Breast epithelium (tissue), 4 donors: ENCODE measurements at regions not wholly inside any gene's neighbourhood (a gene's known extent, or its start where the extent isn't known, plus 50 kb on each side); places are given as distances from the start of the nearest gene placed in this dataset.

Source experiments
- DNase-seq, 2 donors: peaks; one replicate each; pipeline ENCODE4 v3.0.0-alpha.2; 2019; ENCODE audit warnings: low spot score in 2 of 2
- H3K27ac ChIP-seq, 2 donors: fragments of 200-600 bp; sonication (generic) in 1 of 2; one replicate each; pipeline ENCODE4 v1.5.1; 2016 to 2019; ENCODE audit warnings: mild to moderate bottlenecking in 1 of 2
- H3K27me3 ChIP-seq, 2 donors: fragments of 200-600 bp; sonication (generic) in 1 of 2; one replicate each; pipeline versions ENCODE4 v1.5.1 to v1.6.0; 2017 to 2019; ENCODE audit warnings: control low read depth in 1 of 2, mild to moderate bottlenecking in 1 of 2
- H3K36me3 ChIP-seq: fragments of 200-600 bp; one replicate; pipeline ENCODE4 v1.5.1; 2019
- H3K4me1 ChIP-seq, 2 donors: fragments of 200-600 bp; sonication (generic); one replicate each; pipeline ENCODE4 v1.5.1; 2016 to 2019; ENCODE audit warnings: control low read depth in 1 of 2
- H3K4me3 ChIP-seq, 3 donors: fragments of 200-600 bp; sonication (generic); 1 replicate in 2 of 3; 2 replicates in 1 of 3; pipeline ENCODE4 v1.5.1; 2016 to 2019; ENCODE audit warnings: mild to moderate bottlenecking in 3 of 3, moderate library complexity in 2 of 3
- H3K9me3 ChIP-seq, 2 donors: fragments of 200-600 bp; sonication (generic) in 1 of 2; one replicate each; pipeline ENCODE4 v1.5.1; 2016 to 2019; ENCODE audit warnings: control low read depth in 1 of 2
- POLR2A ChIP-seq: fragments of 450-650 bp; IDR thresholded peaks from one replicate; pipeline ENCODE4 v1.6.1; 2016; ENCODE audit warnings: antibody characterized with exemption, mild to moderate bottlenecking, moderate library complexity
- POLR2AphosphoS5 ChIP-seq, 3 donors: sonication (generic); formaldehyde crosslinking; IDR thresholded peaks; one replicate each; pipeline ENCODE4 v1.6.1; 2017; ENCODE audit warnings: antibody characterized with exemption in 3 of 3
- intact Hi-C: fragments of 100-400 bp; cut with DNase I; formaldehyde crosslinking; loops from one replicate; pipeline ENCODE4 v1.15.1; 2023; ENCODE audit warnings: low total_unique reads
- TF ChIP-seq, protein P1 (sequence below), 3 donors: fragments of 450-650 bp; IDR thresholded peaks; one replicate each; pipeline ENCODE4 v1.5.1; 2016 to 2017; ENCODE audit warnings: antibody characterized with exemption in 3 of 3, mild to moderate bottlenecking in 3 of 3, moderate library complexity in 3 of 3

DNA sequence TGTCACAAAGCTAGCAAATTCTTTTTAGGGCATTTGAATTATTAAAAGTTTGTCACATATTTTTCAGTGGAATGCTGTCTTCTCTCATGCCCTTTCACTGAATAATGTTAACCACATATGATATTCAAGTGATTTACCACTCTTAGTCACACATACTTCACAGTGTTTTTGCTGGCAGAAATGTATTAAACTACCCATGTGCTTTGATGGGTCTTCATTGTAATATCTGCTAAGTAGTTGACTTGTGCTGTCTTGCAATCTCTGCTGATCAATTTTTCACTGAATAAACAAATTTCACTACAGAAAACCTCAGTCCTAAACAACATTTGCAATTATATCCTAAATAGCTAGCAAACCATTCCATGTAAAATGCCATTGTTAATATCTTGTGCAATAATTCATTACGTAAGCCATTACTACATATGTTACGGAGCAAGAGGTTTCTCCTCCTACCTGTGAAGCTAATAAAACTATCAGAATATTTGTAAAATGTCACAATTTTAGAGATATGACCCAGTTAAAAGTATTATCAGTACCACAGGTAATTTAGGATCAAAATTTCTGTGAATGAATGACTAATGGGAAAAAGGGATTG is 64.6 kb upstream of the LMO3 start:
- no peak for TF ChIP-seq POLR2AphosphoS5 (IDR thresholded peaks at IDR 0.05)
- TF ChIP-seq, protein P1, sequence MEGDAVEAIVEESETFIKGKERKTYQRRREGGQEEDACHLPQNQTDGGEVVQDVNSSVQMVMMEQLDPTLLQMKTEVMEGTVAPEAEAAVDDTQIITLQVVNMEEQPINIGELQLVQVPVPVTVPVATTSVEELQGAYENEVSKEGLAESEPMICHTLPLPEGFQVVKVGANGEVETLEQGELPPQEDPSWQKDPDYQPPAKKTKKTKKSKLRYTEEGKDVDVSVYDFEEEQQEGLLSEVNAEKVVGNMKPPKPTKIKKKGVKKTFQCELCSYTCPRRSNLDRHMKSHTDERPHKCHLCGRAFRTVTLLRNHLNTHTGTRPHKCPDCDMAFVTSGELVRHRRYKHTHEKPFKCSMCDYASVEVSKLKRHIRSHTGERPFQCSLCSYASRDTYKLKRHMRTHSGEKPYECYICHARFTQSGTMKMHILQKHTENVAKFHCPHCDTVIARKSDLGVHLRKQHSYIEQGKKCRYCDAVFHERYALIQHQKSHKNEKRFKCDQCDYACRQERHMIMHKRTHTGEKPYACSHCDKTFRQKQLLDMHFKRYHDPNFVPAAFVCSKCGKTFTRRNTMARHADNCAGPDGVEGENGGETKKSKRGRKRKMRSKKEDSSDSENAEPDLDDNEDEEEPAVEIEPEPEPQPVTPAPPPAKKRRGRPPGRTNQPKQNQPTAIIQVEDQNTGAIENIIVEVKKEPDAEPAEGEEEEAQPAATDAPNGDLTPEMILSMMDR (IDR thresholded peaks at IDR 0.05): no peak
- no peak for TF ChIP-seq POLR2A
- H3K4me1 ChIP-seq: no peaks in the 10 kb centered on the region
- no peaks in the 10 kb centered on the region for H3K9me3 ChIP-seq
- H3K36me3 ChIP-seq: no peaks in the 10 kb centered on the region
- H3K27ac ChIP-seq: no peak overlapping the region
- no peaks in the 10 kb centered on the region for H3K27me3 ChIP-seq
- no peak overlapping the region for H3K4me3 ChIP-seq
- intact Hi-C loops: no loop called here
- DNase-seq: no peak

DNA sequence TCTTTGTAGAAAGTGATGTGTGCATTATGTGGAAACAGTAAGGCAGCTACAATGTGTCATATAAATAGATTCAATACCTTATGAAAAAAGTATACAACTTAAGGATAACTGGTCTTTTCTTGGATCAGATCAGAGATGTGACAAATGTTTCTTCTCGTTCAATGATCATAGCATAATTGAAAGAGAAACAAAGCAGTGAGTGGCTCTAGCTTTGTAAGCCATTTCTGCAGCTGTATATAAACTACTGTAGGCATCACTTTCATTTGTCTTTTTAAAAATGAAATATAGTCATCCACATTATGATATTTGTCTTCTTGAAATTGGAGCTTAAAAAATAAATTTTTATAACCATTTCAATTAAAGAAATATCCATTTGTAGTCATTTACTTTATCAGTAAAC is 63.8 kb upstream of the LMO3 start:
- intact Hi-C loops: no loop called here
- no peaks in the 10 kb centered on the region for H3K27me3 ChIP-seq
- H3K36me3 ChIP-seq: no peaks in the 10 kb centered on the region
- H3K4me1 ChIP-seq: no peaks in the 10 kb centered on the region
- no peaks in the 10 kb centered on the region for H3K9me3 ChIP-seq
- no peak overlapping the region for H3K4me3 ChIP-seq
- no peak overlapping the region for H3K27ac ChIP-seq
- DNase-seq: no peak
- no peak for TF ChIP-seq POLR2A
- TF ChIP-seq POLR2AphosphoS5 (IDR thresholded peaks at IDR 0.05): no peak
- TF ChIP-seq, protein P1 (IDR thresholded peaks at IDR 0.05): no peak

DNA sequence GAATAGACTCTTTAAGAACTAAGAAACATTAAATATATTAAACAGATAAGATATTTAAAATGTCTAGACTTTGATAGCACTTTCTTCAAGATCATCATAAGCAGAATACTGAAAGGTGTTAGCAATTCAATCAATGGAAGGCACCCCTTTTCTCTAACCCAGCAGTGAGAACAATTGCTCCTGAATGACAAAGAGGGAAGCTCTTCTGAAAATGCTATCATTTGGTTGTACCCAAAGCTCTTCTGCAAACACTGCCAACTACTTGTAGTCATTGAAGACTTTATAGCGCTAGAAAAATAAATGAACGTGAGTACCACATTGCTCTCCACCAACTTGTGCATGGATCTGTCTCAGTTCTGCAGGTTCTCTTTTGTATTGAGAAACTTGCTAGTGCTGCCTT is 62.2 kb upstream of the LMO3 start:
- Histone ChIP-seq H3K9me3 (no peaks in the 10 kb centered on the region), H3K4me3 (no peak overlapping the region), H3K4me1 (no peaks in the 10 kb centered on the region), H3K36me3 (no peaks in the 10 kb centered on the region), H3K27ac (no peak overlapping the region), H3K27me3 (no peaks in the 10 kb centered on the region)
- TF ChIP-seq POLR2AphosphoS5 (IDR thresholded peaks at IDR 0.05) (no peak), POLR2A (no peak)
- TF ChIP-seq, protein P1 (IDR thresholded peaks at IDR 0.05): no peak
- intact Hi-C loops: no loop called here
- no peak for DNase-seq

DNA sequence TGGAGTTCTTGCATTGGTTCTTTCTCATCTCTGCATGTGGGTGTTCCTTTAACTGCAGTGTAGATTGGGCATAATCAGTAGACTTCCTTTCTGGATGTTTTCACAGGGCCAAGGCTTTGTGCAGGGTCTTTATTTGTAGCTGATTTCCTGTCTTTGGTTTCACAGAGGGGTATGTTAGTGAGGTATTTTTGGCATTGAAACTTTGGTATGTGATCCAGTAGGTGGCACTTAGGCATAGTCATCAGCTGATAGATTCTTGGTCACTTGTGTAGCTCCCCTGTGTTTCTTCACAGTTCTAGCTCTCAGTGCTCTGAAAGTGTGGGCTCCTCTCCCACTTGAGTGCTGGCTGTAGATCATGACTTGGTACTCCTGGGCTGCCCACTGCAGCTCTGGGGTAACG is 52.7 kb upstream of the LMO3 start:
- Histone ChIP-seq H3K27ac (no peak overlapping the region), H3K4me1 (no peaks in the 10 kb centered on the region), H3K9me3 (peaks cover 0 to 13% of the 10 kb centered on the region in 2 donors), H3K4me3 (no peak overlapping the region), H3K27me3 (no peaks in the 10 kb centered on the region), H3K36me3 (no peaks in the 10 kb centered on the region)
- no peak for DNase-seq
- TF ChIP-seq, protein P1 (IDR thresholded peaks at IDR 0.05): no peak
- TF ChIP-seq POLR2A: no peak
- TF ChIP-seq POLR2AphosphoS5 (IDR thresholded peaks at IDR 0.05): no peak
- intact Hi-C loops: no loop called here
